GM12878 (cell line): ENCODE measurements at regions not wholly inside any gene's neighbourhood (a gene's known extent, or its start where the extent isn't known, plus 50 kb on each side); places are given as distances from the start of the nearest gene placed in this dataset.

Source experiments
- ATAC-seq: fragments of 200-7000 bp; cut with Tn5 transposase; 3 replicates; pipeline ENCODE4 v1.9.1; 2020; ENCODE audit warnings: mild to moderate bottlenecking, moderate library complexity
- BruUV-seq: library from RNA; stranded (reverse); fragments of 400-500 nt; replicated peaks from 2 replicates; lab custom pipeline; 2021; lab: Mats Ljungman, UMichigan
- CTCF ChIA-PET: fragments of 300-600 bp; sonication (Branson Sonifier 250); formaldehyde crosslinking; extraction: SDS; loops from one replicate; lab custom pipeline; 2021; ENCODE audit warnings: inconsistent platforms; lab: Yijun Ruan, JAX
- POLR2A ChIA-PET: fragments of 350-600 bp; formaldehyde crosslinking; extraction: SDS; loops from one replicate; lab custom pipeline; 2021; ENCODE audit warnings: inconsistent platforms; lab: Charles Lee
- RAD21 ChIA-PET: fragments of 300-600 bp; sonication (Branson Sonifier 250); formaldehyde crosslinking; loops from one replicate; lab custom pipeline; 2023; ENCODE audit warnings: antibody characterized with exemption; ENCODE audit not compliant: unreplicated experiment; lab: Charles Lee
- SMC1A ChIA-PET: fragments of 300-600 bp; sonication (Branson Sonifier 250); formaldehyde crosslinking; loops from one replicate; lab custom pipeline; 2023; ENCODE audit not compliant: unreplicated experiment, uncharacterized antibody; lab: Charles Lee
- DNase-seq: peaks from one replicate; pipeline ENCODE4 v3.0.0-alpha.2; 2011; ENCODE audit warnings: low read depth, low spot score
- FAIRE-seq: peaks from 3 replicates; lab custom pipeline; 2011; peaks lifted over from hg19 to GRCh38; lab: Jason Lieb, UNC
- H2AFZ ChIP-seq: 2 replicates; pipeline ENCODE4 v1.6.0; 2011; ENCODE audit warnings: low read depth, low read length, control low read depth; ENCODE audit not compliant: control insufficient read depth
- H3K27ac ChIP-seq: 2 replicates; pipeline ENCODE4 v1.5.1; 2011; ENCODE audit warnings: control low read depth; ENCODE audit not compliant: control insufficient read depth, insufficient read depth
- H3K27me3 ChIP-seq, 2 experiments: replicated peaks in 1 of 2; 2 replicates each; pipeline versions ENCODE4 v1.6.0 to v1.6.1; 2011; ENCODE audit warnings: low read length in 1 of 2; ENCODE audit not compliant: control insufficient read depth in 2 of 2, insufficient read depth in 2 of 2
- H3K36me3 ChIP-seq, 2 experiments: 2 replicates each; pipeline ENCODE4 v1.5.1; 2011; ENCODE audit warnings: low read length in 1 of 2; ENCODE audit not compliant: control insufficient read depth in 2 of 2, insufficient read depth in 2 of 2
- H3K4me1 ChIP-seq: 2 replicates; pipeline ENCODE4 v1.6.1; 2011; ENCODE audit warnings: mild to moderate bottlenecking, low read length, moderate library complexity, mixed read lengths; ENCODE audit not compliant: control insufficient read depth, insufficient read depth
- H3K4me2 ChIP-seq: 2 replicates; pipeline ENCODE4 v1.6.0; 2011; ENCODE audit warnings: control low read depth; ENCODE audit not compliant: control insufficient read depth, insufficient read depth
- H3K4me3 ChIP-seq: fragments of 200-600 bp; sonication (generic); 2 replicates; pipeline ENCODE4 v1.5.1; 2016
- H3K79me2 ChIP-seq: 2 replicates; pipeline ENCODE4 v1.6.0; 2011; ENCODE audit warnings: low read length; ENCODE audit not compliant: control insufficient read depth, insufficient read depth
- H3K9ac ChIP-seq: 2 replicates; pipeline ENCODE4 v1.8.0; 2011; ENCODE audit warnings: low read length, control low read depth, mixed read lengths; ENCODE audit not compliant: control insufficient read depth, insufficient read depth
- H3K9me3 ChIP-seq: replicated peaks from 3 replicates; pipeline ENCODE4 v1.5.1; 2011; ENCODE audit warnings: mild to moderate bottlenecking, low read length; ENCODE audit not compliant: control insufficient read depth, insufficient read depth
- H4K20me1 ChIP-seq: 2 replicates; pipeline ENCODE4 v1.6.0; 2011; ENCODE audit not compliant: control insufficient read depth, insufficient read depth
- IRF4 ChIP-seq: IDR thresholded peaks from 2 replicates; pipeline ENCODE4 v1.6.1; 2011; ENCODE audit warnings: low read depth, low read length
- NR2C2 ChIP-seq: IDR thresholded peaks from 2 replicates; pipeline ENCODE4 v1.6.1; 2011; ENCODE audit warnings: borderline replicate concordance, low read depth; ENCODE audit not compliant: control insufficient read depth, insufficient read length
- ZNF207 ChIP-seq: fragments of 450-650 bp; IDR thresholded peaks from 2 replicates; pipeline ENCODE4 v1.6.1; 2014; ENCODE audit warnings: antibody characterized with exemption, mild to moderate bottlenecking, borderline replicate concordance
- ZNF217 ChIP-seq: fragments of 450-650 bp; IDR thresholded peaks from 2 replicates; pipeline ENCODE4 v1.6.1; 2017; ENCODE audit warnings: antibody characterized with exemption, mild to moderate bottlenecking
- ZZZ3 ChIP-seq: IDR thresholded peaks from 2 replicates; pipeline ENCODE4 v1.6.1; 2011; ENCODE audit warnings: low read depth; ENCODE audit not compliant: control insufficient read depth, insufficient read length
- WGBS: methylation state at CpG from one replicate; pipeline ENCODE4 v1.1.6; 2016; ENCODE audit warnings: low lambda C conversion rate; ENCODE audit not compliant: insufficient replicate concordance, insufficient coverage; ENCODE audit errors: missing lambda C conversion rate; 5-methylcytosine and 5-hydroxymethylcytosine counted together
- in situ Hi-C: fragments of 300-500 bp; cut with MboI; formaldehyde crosslinking; loops from 9 replicates; pipeline ENCODE4 v1.14.3; 2018; ENCODE audit warnings: mixed read lengths
- intact Hi-C: fragments of 100-400 bp; cut with micrococcal nuclease; formaldehyde crosslinking; loops from one replicate; pipeline ENCODE4 v1.14.2; 2022; ENCODE audit not compliant: unreplicated experiment
- TF ChIP-seq, protein P1 (sequence below): fragments of 450-650 bp; IDR thresholded peaks from 2 replicates; pipeline ENCODE4 v1.6.1; 2016; ENCODE audit warnings: mild to moderate bottlenecking

DNA sequence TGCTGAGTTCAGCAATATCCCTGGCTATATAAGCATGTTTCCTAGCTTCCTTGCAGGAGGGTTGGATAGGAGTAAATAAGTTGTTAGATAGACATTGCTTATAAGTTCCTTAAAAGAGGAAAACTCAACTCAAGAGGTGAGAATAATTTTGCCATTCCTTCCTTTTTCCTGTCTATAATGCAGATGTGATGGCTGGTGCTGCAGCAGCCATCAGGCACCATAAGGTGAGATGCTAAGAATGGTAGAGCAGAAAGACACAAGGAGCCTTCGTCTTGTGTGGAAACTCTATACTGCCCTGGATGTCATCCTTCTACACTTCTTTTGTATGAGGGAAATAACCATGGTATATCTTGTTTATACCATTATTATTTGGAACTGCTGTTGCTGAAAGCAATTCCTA lies 74.5 kb upstream of the GRK3 start:
- H3K27ac ChIP-seq, result no peak overlapping the region
- POLR2A ChIA-PET, result no interaction called here
- H3K27me3 ChIP-seq, result no peaks in the 10 kb centered on the region
- CTCF ChIA-PET, result interaction anchor here (0.8 kb wide), 1 partner anchor 283 kb away, joined by 3 read pairs; no protein-coding TSS in a partner anchor
- no peak for ATAC-seq
- in situ Hi-C loops (no loop called here), intact Hi-C loops (no loop called here)
- SMC1A ChIA-PET, result interaction anchor here (1.1 to 1.4 kb wide), 2 partner anchors 54 to 166 kb away, joined by 4 to 5 read pairs; no protein-coding TSS in a partner anchor
- peak; percentile 51; the same call in 1 of the 2 replicates for TF ChIP-seq ZNF217
- TF ChIP-seq NR2C2, result no peak
- H3K9ac ChIP-seq, result no peak overlapping the region
- H3K36me3 ChIP-seq, result no peaks in the 10 kb centered on the region
- H3K9me3 ChIP-seq, result no peaks in the 10 kb centered on the region
- H3K4me2 ChIP-seq, result no peak overlapping the region
- RAD21 ChIA-PET, result interaction anchor here (2.0 kb wide), 1 partner anchor 54 kb away, joined by 8 read pairs; no protein-coding TSS in a partner anchor
- no peak for DNase-seq
- no peak for FAIRE-seq
- BruUV-seq, result no TSS peak
- no peak overlapping the region for H2AFZ ChIP-seq
- peaks cover 19% of the 10 kb centered on the region for H3K4me1 ChIP-seq
- WGBS, result 96% methylated on average over 1 of the region's 1 CpG
- no peaks in the 10 kb centered on the region for H4K20me1 ChIP-seq
- no peaks in the 10 kb centered on the region for H3K79me2 ChIP-seq
- no peak overlapping the region for H3K4me3 ChIP-seq

DNA sequence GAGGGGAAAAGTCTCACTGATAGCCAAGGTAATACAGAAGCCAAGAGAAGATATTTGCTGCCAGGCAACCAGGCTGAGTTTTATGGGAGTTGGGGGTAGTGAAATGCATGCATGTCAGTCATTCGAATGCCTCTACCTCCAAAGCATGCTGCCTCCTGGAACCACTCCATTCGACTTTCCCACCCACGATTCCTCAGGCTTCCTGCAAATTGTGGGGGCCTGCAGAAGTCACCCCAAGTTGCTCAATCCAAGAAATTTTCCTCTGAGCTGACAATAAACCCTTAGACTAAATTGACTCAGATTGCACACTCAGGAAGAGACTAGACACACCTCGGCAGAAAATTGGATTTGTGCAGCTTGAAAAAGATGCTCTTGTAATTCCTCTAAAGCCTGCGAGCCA lies 73.6 kb upstream of the GRK3 start:
- no peak overlapping the region for H3K4me3 ChIP-seq
- SMC1A ChIA-PET, result interaction anchor here (0.6 kb wide), 1 partner anchor 84 kb away, joined by 3 read pairs; no protein-coding TSS in a partner anchor
- 98% methylated on average over 5 of the region's 5 CpGs for WGBS
- no peak overlapping the region for H3K4me2 ChIP-seq
- DNase-seq (no peak), ATAC-seq (no peak), FAIRE-seq (no peak)
- H3K9me3 ChIP-seq, result no peaks in the 10 kb centered on the region
- CTCF ChIA-PET, result no interaction called here
- RAD21 ChIA-PET, result no interaction called here
- BruUV-seq, result no TSS peak
- H3K79me2 ChIP-seq, result no peaks in the 10 kb centered on the region
- H3K36me3 ChIP-seq, result no peaks in the 10 kb centered on the region
- H3K27me3 ChIP-seq, result no peaks in the 10 kb centered on the region
- H4K20me1 ChIP-seq, result no peaks in the 10 kb centered on the region
- peaks cover 17% of the 10 kb centered on the region for H3K4me1 ChIP-seq
- in situ Hi-C loops, result no loop called here
- H3K27ac ChIP-seq, result no peak overlapping the region
- intact Hi-C loops, result no loop called here
- TF ChIP-seq IRF4, result no peak
- TF ChIP-seq ZZZ3, result no peak
- TF ChIP-seq, protein P1, sequence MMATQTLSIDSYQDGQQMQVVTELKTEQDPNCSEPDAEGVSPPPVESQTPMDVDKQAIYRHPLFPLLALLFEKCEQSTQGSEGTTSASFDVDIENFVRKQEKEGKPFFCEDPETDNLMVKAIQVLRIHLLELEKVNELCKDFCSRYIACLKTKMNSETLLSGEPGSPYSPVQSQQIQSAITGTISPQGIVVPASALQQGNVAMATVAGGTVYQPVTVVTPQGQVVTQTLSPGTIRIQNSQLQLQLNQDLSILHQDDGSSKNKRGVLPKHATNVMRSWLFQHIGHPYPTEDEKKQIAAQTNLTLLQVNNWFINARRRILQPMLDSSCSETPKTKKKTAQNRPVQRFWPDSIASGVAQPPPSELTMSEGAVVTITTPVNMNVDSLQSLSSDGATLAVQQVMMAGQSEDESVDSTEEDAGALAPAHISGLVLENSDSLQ, result no peak
- no peak for TF ChIP-seq ZNF207
- POLR2A ChIA-PET, result no interaction called here
- H2AFZ ChIP-seq, result no peak overlapping the region
- H3K9ac ChIP-seq, result no peak overlapping the region
